Hepatocyte (in vitro differentiated cells): ENCODE measurements at regions not wholly inside any gene's neighbourhood (a gene's known extent, or its start where the extent isn't known, plus 50 kb on each side); places are given as distances from the start of the nearest gene placed in this dataset.

Source experiments
- EZH2phosphoT487 ChIP-seq: fragments of 200-600 bp; sonication (generic); IDR thresholded peaks from one replicate; pipeline ENCODE4 v1.6.1; 2018; ENCODE audit warnings: antibody characterized with exemption, mild to moderate bottlenecking, low read depth, moderate library complexity; ENCODE audit not compliant: unreplicated experiment, severe bottlenecking
- TF ChIP-seq, protein P1 (sequence below): fragments of 200-600 bp; sonication (generic); IDR thresholded peaks from 2 replicates; pipeline ENCODE4 v1.5.1; 2016; ENCODE audit warnings: antibody characterized with exemption, mild to moderate bottlenecking; ENCODE audit not compliant: poor library complexity

DNA sequence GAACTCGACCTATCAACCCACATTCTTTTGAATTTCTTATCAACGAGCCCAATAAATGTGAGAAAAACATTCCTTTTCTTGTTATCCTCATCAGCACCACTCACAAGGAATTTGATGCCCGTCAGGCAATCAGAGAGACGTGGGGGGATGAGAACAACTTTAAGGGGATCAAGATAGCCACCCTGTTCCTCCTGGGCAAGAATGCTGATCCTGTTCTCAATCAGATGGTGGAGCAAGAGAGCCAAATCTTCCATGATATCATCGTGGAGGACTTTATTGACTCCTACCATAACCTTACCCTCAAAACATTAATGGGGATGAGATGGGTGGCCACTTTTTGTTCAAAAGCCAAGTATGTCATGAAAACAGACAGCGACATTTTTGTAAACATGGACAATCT lies 378.2 kb downstream of the STK39 start:
- no peak for TF ChIP-seq EZH2phosphoT487
- TF ChIP-seq, protein P1, sequence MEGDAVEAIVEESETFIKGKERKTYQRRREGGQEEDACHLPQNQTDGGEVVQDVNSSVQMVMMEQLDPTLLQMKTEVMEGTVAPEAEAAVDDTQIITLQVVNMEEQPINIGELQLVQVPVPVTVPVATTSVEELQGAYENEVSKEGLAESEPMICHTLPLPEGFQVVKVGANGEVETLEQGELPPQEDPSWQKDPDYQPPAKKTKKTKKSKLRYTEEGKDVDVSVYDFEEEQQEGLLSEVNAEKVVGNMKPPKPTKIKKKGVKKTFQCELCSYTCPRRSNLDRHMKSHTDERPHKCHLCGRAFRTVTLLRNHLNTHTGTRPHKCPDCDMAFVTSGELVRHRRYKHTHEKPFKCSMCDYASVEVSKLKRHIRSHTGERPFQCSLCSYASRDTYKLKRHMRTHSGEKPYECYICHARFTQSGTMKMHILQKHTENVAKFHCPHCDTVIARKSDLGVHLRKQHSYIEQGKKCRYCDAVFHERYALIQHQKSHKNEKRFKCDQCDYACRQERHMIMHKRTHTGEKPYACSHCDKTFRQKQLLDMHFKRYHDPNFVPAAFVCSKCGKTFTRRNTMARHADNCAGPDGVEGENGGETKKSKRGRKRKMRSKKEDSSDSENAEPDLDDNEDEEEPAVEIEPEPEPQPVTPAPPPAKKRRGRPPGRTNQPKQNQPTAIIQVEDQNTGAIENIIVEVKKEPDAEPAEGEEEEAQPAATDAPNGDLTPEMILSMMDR = no peak
